ENCODE measurements at regions not wholly inside any gene's neighbourhood (a gene's known extent, or its start where the extent isn't known, plus 50 kb on each side); places are given as distances from the start of the nearest gene placed in this dataset.

DNA sequence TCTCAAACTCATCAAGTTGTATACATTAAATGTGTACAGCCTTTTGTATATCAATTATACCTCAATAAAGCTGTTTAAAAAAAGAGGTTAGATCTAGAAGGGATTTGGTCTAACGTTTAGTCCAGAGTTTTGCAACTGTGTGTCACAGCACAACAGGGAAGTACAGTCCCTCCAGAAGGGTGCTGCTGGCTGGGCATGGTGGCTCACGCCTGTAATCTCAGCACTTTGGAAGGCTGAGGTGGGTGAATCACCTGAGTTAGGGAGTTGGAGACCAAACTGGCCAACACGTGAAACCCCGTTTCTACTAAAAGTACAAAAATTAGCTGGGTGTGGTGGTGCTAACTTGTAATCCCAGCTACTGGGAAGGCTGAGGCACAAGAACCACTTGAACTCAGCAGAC, 78.3 kb upstream of the HAO2 start:
- Histone ChIP-seq H3K79me2 (ENCODE audit: insufficient read depth, low read length) (no peaks in the 10 kb centered on the region), H3K9me3 (ENCODE audit: low read length) (no peaks in the 10 kb centered on the region)

GRCh38 chr1:119291611-119292206, 76.9 kb upstream of the HAO2 start:
- TF ChIP-seq EZH2 (IDR thresholded peaks at IDR 0.05; ENCODE audit: borderline replicate concordance, low read length) (no peak), CTCF (IDR thresholded peaks at IDR 0.05; ENCODE audit: low read length) (no peak)
- H3K4me2 ChIP-seq (ENCODE audit: low read length): no peak overlapping the region
- no peaks in the 10 kb centered on the region for H3K9me3 ChIP-seq (ENCODE audit: low read length)
- H3F3A ChIP-seq (ENCODE audit: insufficient read depth, low read length): no peaks in the 10 kb centered on the region
- H3K36me3 ChIP-seq (ENCODE audit: insufficient read depth, low read length): no peaks in the 10 kb centered on the region
- no peak overlapping the region for H3K27ac ChIP-seq (ENCODE audit: low read depth, low read length, poor library complexity, severe bottlenecking)
- H3K9ac ChIP-seq (ENCODE audit: low read length): no peak overlapping the region
- no peak overlapping the region for H3K4me3 ChIP-seq (ENCODE audit: low read depth, low read length, poor library complexity, severe bottlenecking)
- no peaks in the 10 kb centered on the region for H3K9me2 ChIP-seq (ENCODE audit: low read depth, low read length)
- H3K4me1 ChIP-seq (ENCODE audit: insufficient read depth, low read length, severe bottlenecking): no peaks in the 10 kb centered on the region
- no peak overlapping the region for H2AFZ ChIP-seq (ENCODE audit: low read length)
- no peaks in the 10 kb centered on the region for H3K79me2 ChIP-seq (ENCODE audit: insufficient read depth, low read length)
- H3K27me3 ChIP-seq (ENCODE audit: insufficient read depth, low read length): no peaks in the 10 kb centered on the region
- no peaks in the 10 kb centered on the region for H4K20me1 ChIP-seq (ENCODE audit: insufficient read depth, low read length)

More for the DNA sequence above, 78.3 kb upstream of the HAO2 start:
- Histone ChIP-seq H3K4me2 (ENCODE audit: low read length) (no peak overlapping the region), H4K20me1 (ENCODE audit: insufficient read depth, low read length) (no peaks in the 10 kb centered on the region), H3K4me1 (ENCODE audit: insufficient read depth, low read length, severe bottlenecking) (no peaks in the 10 kb centered on the region), H3K9me2 (ENCODE audit: low read depth, low read length) (no peaks in the 10 kb centered on the region), H3K27me3 (ENCODE audit: insufficient read depth, low read length) (no peaks in the 10 kb centered on the region), H3K27ac (ENCODE audit: low read depth, low read length, poor library complexity, severe bottlenecking) (no peak overlapping the region), H3K9ac (ENCODE audit: low read length) (no peak overlapping the region), H3K4me3 (ENCODE audit: low read depth, low read length, poor library complexity, severe bottlenecking) (no peak overlapping the region), H3F3A (ENCODE audit: insufficient read depth, low read length) (no peaks in the 10 kb centered on the region), H3K36me3 (ENCODE audit: insufficient read depth, low read length) (no peaks in the 10 kb centered on the region), H2AFZ (ENCODE audit: low read length) (no peak overlapping the region)
- TF ChIP-seq EZH2 (IDR thresholded peaks at IDR 0.05; ENCODE audit: borderline replicate concordance, low read length) (no peak), CTCF (IDR thresholded peaks at IDR 0.05; ENCODE audit: low read length) (no peak)

GRCh38 chr1:119293797-119294196, 74.8 kb upstream of the HAO2 start:
- no peaks in the 10 kb centered on the region for H3K9me2 ChIP-seq (ENCODE audit: low read depth, low read length)
- TF ChIP-seq EZH2 (IDR thresholded peaks at IDR 0.05; ENCODE audit: borderline replicate concordance, low read length): no peak
- no peaks in the 10 kb centered on the region for H3K9me3 ChIP-seq (ENCODE audit: low read length)
- H3K79me2 ChIP-seq (ENCODE audit: insufficient read depth, low read length): no peaks in the 10 kb centered on the region
- no peak overlapping the region for H2AFZ ChIP-seq (ENCODE audit: low read length)
- H3K27me3 ChIP-seq (ENCODE audit: insufficient read depth, low read length): no peaks in the 10 kb centered on the region
- no peak overlapping the region for H3K4me3 ChIP-seq (ENCODE audit: low read depth, low read length, poor library complexity, severe bottlenecking)
- H4K20me1 ChIP-seq (ENCODE audit: insufficient read depth, low read length): no peaks in the 10 kb centered on the region
- H3K4me1 ChIP-seq (ENCODE audit: insufficient read depth, low read length, severe bottlenecking): no peaks in the 10 kb centered on the region
- no peak overlapping the region for H3K4me2 ChIP-seq (ENCODE audit: low read length)
- no peaks in the 10 kb centered on the region for H3F3A ChIP-seq (ENCODE audit: insufficient read depth, low read length)
- no peak overlapping the region for H3K9ac ChIP-seq (ENCODE audit: low read length)
- H3K36me3 ChIP-seq (ENCODE audit: insufficient read depth, low read length): no peaks in the 10 kb centered on the region
- H3K27ac ChIP-seq (ENCODE audit: low read depth, low read length, poor library complexity, severe bottlenecking): no peak overlapping the region

GRCh38 chr1:119294199-119294598, 74.4 kb upstream of the HAO2 start:
- Histone ChIP-seq H3K9me3 (ENCODE audit: low read length) (no peaks in the 10 kb centered on the region), H3K4me2 (ENCODE audit: low read length) (no peak overlapping the region)

More at GRCh38 chr1:119294199-119294598, 74.4 kb upstream of the HAO2 start:
- Histone ChIP-seq H3K27me3 (ENCODE audit: insufficient read depth, low read length) (no peaks in the 10 kb centered on the region), H3K79me2 (ENCODE audit: insufficient read depth, low read length) (no peaks in the 10 kb centered on the region), H3K4me3 (ENCODE audit: low read depth, low read length, poor library complexity, severe bottlenecking) (no peak overlapping the region), H2AFZ (ENCODE audit: low read length) (no peak overlapping the region), H3K9ac (ENCODE audit: low read length) (no peak overlapping the region), H3K27ac (ENCODE audit: low read depth, low read length, poor library complexity, severe bottlenecking) (no peak overlapping the region), H3K9me2 (ENCODE audit: low read depth, low read length) (no peaks in the 10 kb centered on the region), H4K20me1 (ENCODE audit: insufficient read depth, low read length) (no peaks in the 10 kb centered on the region), H3K4me1 (ENCODE audit: insufficient read depth, low read length, severe bottlenecking) (no peaks in the 10 kb centered on the region), H3K36me3 (ENCODE audit: insufficient read depth, low read length) (no peaks in the 10 kb centered on the region), H3F3A (ENCODE audit: insufficient read depth, low read length) (no peaks in the 10 kb centered on the region)
- TF ChIP-seq CTCF (IDR thresholded peaks at IDR 0.05; ENCODE audit: low read length): no peak
- no peak for TF ChIP-seq EZH2 (IDR thresholded peaks at IDR 0.05; ENCODE audit: borderline replicate concordance, low read length)
